GM19239 (cell line): ENCODE measurements at regions not wholly inside any gene's neighbourhood (a gene's known extent, or its start where the extent isn't known, plus 50 kb on each side); places are given as distances from the start of the nearest gene placed in this dataset.

Source experiments
- DNase-seq: peaks from one replicate; pipeline ENCODE4 v3.0.0; 2011; ENCODE audit warnings: low spot score; ENCODE audit not compliant: insufficient read length
- FAIRE-seq: peaks from 2 replicates; lab custom pipeline; 2011; peaks lifted over from hg19 to GRCh38; lab: Jason Lieb, UNC

DNA sequence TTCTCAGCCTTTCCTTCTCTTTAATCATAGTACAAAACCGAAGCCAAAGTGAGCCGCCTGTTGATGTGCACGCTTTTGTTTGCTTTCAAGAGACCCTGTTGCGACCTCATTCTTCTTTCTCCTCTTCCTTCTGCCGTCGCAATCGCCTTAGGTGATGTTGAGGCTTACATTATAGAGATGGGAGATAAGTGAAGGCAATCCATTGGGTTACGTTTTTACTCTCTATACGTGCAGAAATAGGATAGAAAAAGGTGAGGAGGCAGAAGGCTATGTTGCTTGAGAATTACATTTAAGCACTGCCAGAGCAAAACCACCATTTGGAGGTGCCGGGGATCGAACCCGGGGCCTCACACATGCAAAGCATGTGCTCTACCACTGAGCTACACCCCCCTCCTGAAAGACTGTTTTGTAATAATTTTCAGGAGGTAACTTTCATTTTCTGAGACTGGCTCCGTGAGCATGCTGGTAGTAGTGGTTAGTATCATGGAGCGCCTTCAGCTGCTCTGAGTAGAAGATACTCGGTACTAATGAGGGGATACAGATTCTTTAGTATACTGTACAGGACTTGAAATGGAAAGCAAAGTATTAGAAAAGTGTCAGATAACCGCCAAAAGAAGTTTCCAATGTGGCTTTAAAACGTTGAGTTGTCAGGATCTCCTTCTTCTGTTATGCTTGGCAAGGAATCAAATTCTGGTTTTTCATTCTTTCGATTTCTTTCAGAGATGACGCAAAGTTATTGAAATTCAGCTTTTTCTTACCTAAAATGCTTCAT, 165.6 kb downstream of the TRIM27 start:
- FAIRE-seq (no peak), DNase-seq (no peak)

DNA sequence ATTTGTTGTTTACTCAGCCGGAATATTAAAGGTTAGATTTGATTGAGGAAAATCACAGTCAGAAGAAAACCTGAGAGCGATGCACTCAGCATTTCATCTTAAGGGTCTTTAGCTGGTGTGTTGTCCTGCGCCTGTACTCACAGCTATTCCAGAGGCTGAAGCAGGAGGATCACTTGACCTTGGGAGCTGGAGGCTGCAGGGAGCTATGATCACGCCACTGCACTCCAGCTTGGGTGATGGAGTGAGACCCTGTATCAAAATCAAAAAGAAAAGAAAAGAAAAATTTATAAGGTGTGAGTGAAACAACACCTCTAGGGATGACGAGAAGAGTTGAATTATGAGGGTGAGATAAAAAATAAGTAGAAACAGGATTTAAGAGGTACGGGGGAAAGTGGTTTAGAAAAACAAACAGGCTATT, 165.0 kb downstream of the TRIM27 start:
- DNase-seq (no peak), FAIRE-seq (no peak)

DNA sequence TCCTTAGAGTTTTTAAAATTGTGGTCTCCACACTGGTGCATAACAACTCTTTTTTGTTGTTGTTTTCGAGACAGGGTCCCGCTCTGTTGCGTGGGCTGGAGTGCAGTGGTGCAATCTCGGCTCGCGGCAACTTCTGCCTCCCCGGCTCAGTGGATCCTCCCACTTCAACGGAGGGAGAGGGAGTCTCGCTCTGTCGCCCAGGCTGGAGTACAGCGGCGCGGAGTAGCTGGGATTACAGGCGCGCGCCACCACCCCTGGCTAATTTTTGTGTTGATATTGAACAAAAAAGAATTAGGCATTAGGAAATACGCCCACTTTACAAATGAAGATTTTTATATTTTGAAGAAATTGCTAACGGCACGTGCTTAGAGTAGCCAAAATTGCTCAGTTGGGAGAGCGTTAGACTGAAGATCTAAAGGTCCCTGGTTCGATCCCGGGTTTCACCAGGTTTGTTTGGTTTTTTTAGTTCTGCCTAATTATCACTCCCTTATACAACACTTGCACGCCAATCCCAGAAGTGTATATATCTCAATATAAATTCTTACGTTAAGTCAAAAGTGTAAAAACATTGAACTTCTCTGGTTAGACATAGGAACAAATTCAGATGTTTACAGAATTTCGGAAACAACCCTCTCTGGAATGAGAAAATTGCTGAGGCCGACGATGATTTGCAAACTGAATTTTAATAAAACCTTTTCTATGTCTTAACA, 159.6 kb downstream of the TRIM27 start:
- DNase-seq (no peak), FAIRE-seq (no peak)

DNA sequence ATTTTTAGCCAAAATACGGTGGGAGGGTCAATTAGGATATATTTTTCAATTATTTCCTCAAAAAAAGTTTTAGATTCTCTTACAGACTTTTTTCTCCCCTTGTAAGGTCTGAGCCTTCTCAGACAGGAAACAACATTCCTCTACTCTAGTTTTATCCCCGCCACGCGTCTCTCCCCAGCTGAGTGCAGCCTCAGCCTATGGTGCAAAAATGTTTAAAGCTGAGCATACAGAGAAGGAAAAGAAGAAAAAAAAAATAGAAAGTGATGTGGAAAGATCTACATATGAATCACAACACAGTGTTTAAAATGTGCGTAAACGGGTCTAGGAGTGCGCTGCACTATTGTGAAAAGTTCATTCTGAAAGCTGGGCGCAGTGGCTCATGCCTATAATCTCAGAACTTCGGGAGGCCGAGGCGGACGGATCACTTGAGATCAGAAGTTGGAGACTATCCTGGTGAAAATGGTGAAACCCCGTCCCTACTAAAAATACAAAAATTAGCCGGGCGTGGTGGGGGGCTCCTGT, 159.0 kb downstream of the TRIM27 start:
- no peak for FAIRE-seq
- no peak for DNase-seq

DNA sequence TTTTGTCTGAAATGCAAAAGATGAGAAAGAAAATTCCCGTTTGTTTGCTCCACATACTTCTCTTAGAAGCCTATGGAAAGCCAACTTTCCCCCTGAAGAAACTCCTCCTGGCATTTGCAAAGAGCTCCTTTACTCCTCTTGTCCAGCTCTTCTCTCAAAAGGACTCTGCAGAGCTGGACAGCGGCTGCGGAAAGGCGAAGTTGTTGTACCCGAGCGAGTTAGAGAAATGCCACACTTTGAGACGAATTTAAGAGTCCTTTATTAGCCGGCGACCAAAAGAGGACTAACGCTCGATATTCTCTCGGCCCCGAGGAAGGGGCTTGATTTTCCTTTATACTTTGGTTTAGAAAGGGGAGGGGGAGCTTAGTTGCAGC, 157.8 kb downstream of the TRIM27 start:
- FAIRE-seq (no peak), DNase-seq (no peak)

DNA sequence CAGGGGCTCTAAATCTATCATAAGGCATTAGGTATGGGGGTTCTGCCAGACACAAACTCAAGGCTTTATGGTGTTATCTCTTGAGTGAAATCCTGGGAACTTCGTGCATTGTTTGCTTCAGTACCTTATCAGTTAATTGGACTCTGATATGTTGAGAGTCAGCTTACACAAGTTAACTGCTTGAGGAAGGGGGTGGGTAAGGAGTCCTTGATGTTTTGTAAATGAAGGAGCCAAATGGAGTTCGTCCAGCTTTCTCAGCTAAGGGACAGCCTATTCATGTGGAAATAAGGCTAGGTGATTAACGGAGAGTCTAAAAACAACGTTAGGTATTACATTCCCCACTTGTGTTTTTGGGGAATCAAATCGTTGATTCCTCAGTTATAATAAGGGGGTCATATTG, 157.4 kb downstream of the TRIM27 start:
- no peak for FAIRE-seq
- no peak for DNase-seq

DNA sequence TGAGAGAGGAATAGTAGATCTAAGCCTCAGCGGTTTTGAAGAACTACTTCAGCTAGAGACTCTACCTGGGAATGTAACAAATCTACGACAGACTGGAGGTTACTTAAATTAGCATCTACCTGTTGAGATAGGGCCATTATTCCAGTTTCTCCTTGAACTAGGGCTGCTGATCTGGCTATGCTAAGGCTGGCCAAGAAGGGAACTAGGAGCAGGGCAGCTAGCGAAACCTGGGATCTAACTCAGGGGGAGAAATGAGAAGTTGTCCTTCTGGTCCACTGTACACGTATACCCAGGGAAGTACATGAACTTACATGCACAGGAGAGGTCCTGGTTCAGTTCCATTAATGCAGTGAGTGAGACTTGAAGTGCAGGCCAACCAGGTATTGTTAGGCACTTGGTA, 156.7 kb downstream of the TRIM27 start:
- no peak for FAIRE-seq
- DNase-seq = no peak

DNA sequence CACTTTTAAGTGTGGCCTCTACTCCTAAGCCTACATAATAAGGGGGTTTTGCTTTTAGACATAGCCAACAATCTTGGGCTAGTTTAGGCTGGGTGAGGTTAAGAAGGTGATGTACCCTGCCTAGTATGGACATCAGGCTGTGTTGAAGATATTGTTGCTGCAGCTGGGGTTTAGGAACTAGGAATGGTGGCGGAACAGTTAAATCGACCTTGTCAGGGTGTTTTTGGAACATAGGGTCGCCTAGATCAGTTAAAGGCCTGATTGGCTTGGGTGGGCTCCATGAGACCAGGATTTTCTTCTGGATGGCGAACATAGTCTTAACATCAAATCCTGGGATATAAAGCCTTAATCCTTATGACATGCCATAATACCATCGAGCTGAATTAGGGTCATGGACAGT, 156.1 kb downstream of the TRIM27 start:
- FAIRE-seq (no peak), DNase-seq (no peak)

DNA sequence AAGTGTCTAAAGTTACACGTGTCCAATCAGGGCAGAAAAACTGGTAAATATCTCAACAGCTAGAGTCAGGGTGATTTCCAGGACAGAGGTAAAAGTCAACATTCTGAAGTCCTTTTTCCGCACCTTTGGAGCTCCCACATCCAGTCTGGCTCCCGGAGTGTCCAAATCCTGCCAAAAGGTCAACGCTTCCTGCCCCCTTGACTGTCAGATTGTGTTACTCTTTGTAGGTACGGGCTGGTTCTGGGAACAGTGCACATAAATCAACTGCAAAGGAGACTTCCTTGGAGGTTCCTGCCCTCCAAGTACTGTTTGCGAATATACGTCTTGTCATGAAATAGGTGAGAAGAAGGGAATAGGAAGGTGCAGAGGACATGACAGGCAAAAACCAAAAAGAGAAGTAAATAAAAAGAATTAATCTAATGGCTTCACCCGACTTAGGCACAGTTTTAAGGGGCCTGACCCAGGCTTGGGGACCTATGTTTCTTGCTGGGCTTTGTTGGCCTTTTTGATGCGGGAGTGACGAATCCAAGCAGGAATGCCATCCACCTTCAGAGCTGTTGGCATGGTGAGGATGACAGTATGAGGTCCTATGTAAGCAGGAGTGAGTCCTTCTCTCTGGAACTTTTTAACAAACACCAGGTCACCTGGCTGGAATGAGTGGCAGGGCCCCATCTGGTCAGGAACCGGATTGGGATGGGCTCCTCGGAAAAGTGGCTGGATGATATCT, 155.4 kb downstream of the TRIM27 start:
- DNase-seq (no peak), FAIRE-seq (no peak)

DNA sequence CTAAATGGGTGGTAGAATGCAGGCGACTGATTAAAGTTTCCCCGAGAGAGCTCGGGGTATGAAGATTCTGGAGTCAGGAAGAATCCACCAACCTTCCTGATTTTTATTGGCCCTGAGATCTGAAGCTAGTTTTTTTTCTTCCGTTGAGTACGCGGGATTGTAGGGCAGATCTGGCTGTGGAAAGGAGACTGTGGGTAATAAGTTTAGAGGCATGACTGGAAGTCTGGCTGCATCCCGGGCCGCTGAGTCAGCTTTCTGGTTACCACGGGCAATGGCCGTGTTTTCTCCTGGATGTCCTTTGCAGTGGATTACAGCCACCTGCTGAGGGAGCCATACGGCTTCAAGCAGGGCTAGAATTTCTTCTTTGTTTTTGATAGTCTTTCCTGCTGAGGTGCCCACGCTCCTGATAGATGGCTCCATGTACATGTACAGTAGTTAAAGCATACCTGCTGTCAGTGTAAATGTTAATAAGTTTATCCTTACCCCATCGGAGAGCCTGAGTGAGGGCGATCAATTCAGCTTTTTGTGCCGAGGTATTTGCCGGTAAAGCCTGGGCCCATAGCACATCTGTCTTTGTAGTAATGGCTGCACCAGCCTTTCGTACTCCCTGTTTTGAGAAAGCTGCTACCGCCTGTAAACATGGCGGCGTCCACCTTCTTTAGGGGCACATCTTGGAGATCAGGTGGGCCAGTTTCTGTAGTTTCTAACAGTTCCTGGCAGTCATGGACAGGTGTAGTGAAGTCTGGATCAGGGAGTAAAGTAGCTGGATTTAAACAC, 154.0 kb downstream of the TRIM27 start:
- FAIRE-seq = no peak
- no peak for DNase-seq

DNA sequence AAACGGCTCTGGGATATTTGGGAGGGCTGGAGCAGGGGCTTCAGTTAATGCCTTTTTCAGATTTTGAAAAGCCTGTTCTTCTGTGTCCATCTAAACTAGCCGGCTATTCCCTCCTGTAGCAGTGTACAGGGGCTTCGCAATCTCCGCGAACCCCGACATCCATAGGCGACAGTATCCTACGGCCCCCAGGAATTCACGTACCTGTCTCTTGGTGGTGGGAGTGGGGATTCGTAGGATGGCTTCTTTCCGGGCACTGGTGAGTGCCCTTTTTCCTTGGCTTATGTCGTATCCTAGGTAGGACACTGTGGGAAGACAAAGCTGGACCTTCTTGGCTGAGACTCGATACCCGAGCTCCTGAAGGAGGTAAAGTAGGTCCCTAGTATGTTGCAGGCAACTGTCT, 153.1 kb downstream of the TRIM27 start:
- DNase-seq (no peak), FAIRE-seq (no peak)

DNA sequence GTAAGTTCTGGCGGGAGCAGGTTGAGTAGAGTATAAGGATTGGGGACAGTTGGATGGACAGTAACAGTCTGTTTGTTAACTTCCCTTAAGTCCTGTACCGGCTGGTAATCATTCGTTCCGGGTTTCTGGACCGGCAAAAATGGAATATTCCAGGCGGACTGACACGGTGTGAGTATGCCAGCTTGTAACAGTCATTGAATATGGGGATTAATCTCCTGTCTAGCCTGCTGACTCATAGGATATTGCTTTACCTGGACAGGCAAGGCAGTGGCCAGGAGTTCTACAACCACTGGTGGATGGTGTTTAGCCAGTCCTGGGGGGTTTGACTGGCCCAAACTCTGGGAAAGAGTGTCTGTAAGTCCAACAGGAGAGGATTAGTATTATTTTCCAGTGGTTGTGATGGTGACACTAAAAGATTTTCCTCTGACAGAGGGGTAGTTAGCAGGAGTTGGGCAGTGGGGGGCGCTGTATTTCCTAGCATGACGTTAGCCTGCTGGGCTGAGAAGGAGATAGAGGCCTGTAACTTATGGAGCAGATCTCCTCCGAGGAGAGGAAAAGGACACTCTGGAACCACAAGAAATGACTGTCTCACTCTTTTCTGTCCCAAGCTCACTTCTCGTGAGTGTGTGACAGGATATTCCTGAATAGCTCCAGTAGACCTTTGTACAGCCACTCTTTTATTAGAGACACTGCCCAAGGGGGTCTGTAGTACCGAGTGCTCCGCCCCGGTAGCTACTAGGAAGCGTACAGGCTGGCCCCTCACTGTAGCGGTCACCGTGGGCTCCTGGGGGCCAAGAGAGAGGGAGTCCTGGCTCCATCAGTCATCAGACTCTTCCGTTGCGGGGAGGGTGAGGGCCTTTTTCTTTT, 152.2 kb downstream of the TRIM27 start:
- FAIRE-seq (no peak), DNase-seq (no peak)

DNA sequence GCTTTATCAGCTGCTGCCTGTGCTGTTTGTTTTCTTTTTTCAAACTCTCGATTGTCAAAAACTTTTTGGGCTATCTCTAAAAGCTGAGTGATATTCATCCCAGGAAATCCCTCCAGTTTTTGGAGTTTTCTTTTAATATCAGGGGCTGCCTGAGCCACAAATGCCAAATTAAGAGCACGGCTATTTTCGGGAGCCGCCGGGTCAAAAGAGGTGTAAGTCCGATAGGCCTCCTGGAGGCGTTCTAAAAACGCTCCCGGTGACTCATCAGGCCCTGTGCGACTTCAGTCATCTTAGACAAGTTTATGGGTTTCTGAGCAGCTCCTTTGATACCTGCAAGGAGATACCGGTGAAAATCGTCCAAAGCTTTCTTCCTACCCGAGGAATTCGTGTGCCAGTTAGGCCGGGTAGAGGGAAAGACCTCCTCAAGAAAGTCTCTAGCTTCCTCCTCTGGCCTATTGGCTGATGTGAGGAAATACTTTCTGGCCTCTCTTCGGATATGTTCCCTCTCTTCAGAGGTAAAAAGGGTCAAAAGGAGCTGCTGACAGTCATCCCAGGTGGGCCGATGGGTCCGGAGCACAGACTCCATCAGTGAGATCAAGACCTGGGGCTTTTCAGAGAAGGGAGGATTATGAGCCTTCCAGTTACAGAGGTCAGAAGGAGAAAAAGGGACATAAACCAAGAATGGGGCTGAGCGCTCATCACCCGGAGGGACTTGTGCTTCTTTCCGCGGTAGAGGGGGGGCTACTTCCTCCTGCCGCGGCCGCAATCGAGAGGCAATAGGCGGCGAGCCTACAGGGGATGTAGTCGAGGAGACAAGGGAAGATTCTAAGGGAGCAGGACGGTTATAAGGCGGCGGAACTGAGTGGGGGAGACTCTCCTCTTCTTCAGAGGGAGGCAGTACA, 151.1 kb downstream of the TRIM27 start:
- FAIRE-seq (no peak), DNase-seq (no peak)

DNA sequence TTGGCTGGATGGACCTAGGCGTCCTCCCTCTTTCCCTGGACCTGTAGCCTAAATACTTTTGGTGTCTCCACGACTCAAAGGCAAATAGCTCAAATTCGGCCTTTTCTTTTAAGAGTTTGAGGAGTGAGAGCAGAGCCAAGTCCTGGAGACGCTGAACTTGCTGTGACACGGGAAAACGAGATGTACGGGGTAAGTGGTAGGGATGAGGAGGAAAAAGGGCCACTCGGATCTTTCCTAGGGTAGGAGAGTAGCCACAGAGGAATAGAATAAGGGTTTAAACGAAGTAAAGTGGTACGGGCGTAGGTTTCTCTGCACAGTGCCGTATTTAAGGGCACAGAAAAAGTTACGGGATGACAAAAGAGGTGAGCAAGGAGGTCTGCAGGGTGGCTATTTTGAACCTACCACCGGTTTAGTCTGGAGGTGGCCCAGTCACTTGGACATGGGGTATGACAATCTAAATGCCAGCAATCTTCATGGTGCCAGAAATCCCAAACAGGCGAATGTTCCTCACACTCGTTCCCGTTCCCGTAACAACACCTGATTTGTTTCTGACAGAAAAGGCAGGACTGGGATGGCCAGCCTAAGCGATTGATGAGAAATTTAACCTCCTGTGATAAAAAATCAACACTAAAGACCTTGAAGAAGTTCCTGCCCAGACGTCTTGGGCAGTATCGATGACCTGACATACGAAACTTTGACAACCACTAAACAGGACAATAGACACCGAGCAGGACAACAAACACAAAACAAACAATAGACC, 149.3 kb downstream of the TRIM27 start:
- FAIRE-seq (no peak), DNase-seq (no peak)

DNA sequence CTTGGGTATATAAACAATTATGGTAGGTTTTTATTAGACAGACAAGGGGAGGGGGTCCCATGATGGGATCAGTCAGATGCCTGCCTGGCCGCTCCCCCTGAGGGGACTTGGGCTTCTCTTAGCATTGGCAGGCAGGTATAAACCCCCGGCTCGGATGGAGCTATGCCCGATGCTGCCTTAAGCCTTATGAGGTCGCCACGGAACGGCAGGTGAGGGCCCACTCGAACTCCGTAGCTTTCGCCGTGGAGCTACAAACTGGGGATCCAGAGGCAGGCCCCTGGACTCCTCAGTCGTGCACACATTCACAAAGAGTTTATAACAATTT, 148.8 kb downstream of the TRIM27 start:
- no peak for DNase-seq
- no peak for FAIRE-seq

DNA sequence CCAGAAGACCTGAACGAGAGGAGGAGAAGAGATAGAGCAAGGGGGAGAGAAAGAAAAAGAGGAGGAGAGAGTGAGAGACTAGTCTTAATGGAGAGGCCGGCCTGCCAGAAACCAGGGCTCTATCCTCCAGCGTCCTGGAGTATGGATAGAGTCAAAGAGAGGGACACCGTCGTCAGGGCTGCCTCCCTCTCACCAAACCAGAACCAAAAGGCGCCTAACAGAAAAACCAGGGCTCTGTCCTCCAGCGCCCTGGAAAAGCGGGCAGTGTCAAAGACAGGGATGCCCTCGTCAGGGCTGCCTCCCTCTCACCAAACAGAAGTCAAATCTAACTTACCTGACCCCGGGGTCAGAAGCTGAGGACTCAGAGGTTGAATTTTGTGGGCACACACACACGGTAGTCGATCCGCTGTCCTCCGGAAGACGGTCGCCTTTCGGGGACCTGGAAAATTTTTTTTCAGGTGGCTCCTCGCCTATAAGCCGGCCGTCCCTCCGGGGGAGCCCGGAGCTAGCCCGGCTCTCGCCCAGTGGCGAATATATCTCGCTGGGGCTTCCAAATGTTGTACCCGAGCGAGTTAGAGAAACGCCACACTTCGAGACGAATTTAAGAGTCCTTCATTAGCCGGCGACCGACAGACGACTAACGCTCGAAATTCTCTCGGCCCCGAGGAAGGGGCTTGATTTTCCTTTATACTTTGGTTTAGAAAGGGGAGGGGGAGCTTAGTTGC, 148.2 kb downstream of the TRIM27 start:
- DNase-seq = no peak
- FAIRE-seq = no peak
